Myocyte (in vitro differentiated cells): ENCODE measurements at regions not wholly inside any gene's neighbourhood (a gene's known extent, or its start where the extent isn't known, plus 50 kb on each side); places are given as distances from the start of the nearest gene placed in this dataset.

Experiments
- DNase-seq: peaks from one replicate; pipeline ENCODE4 v3.0.0-alpha.2; 2012; ENCODE audit warnings: low read depth

- no peak for DNase-seq
Observed at GRCh38 chr4:152269448-152270191, 266.3 kb downstream of the FBXW7 start.

GRCh38 chr4:152267811-152268210 is 268.1 kb downstream of the FBXW7 start:
- DNase-seq: no peak

- peak; percentile 79 for DNase-seq
Observed at GRCh38 chr4:152266831-152267480, 268.9 kb downstream of the FBXW7 start.

GRCh38 chr4:152265149-152265621 is 270.7 kb downstream of the FBXW7 start:
- peak; percentile 66 for DNase-seq

- no peak for DNase-seq
Observed at GRCh38 chr4:152264106-152264505, 271.8 kb downstream of the FBXW7 start.

GRCh38 chr4:152259866-152260265 is 276.0 kb downstream of the FBXW7 start:
- no peak for DNase-seq

GRCh38 chr4:152258804-152259708 is 276.8 kb downstream of the FBXW7 start:
- peak; percentile 29 for DNase-seq

- DNase-seq: no peak
Observed at GRCh38 chr4:152258391-152258790, 277.5 kb downstream of the FBXW7 start.

GRCh38 chr4:152257601-152258066 is 278.3 kb downstream of the FBXW7 start:
- DNase-seq: peak; percentile 74

GRCh38 chr4:152256996-152257395 is 278.9 kb downstream of the FBXW7 start:
- DNase-seq: no peak

GRCh38 chr4:152255437-152255836 is 280.5 kb downstream of the FBXW7 start:
- DNase-seq: no peak

GRCh38 chr4:152248347-152248746 is 287.5 kb downstream of the FBXW7 start:
- no peak for DNase-seq

- DNase-seq: no peak
Observed at GRCh38 chr4:152247271-152247975, 288.5 kb downstream of the FBXW7 start.

- DNase-seq: no peak
Observed at GRCh38 chr4:152246659-152247058, 289.2 kb downstream of the FBXW7 start.

- DNase-seq: no peak
Observed at GRCh38 chr4:152245680-152246079, 290.2 kb downstream of the FBXW7 start.

- no peak for DNase-seq
Observed at GRCh38 chr4:152244659-152245058, 291.2 kb downstream of the FBXW7 start.

- no peak for DNase-seq
Observed at GRCh38 chr4:152243896-152244595, 291.8 kb downstream of the FBXW7 start.

- no peak for DNase-seq
Observed at GRCh38 chr4:152243206-152243605, 292.7 kb downstream of the FBXW7 start.

- DNase-seq: no peak
Observed at GRCh38 chr4:152240232-152240631, 295.7 kb downstream of the FBXW7 start.

- no peak for DNase-seq
Observed at GRCh38 chr4:152239216-152239615, 296.7 kb downstream of the FBXW7 start.
